ENCODE measurements at regions not wholly inside any gene's neighbourhood (a gene's known extent, or its start where the extent isn't known, plus 50 kb on each side); places are given as distances from the start of the nearest gene placed in this dataset.

- no peaks in the 10 kb centered on the region for H3K27me3 ChIP-seq
- WGBS, 2 donors, result 73 to 91% methylated on average over 2 of the region's 2 CpGs
- H3K4me1 ChIP-seq, result peaks cover 0 to 2% (median 2%) of the 10 kb centered on the region in 4 donors
- no peak for TF ChIP-seq POLR2A (IDR thresholded peaks at IDR 0.05)
- TF ChIP-seq POLR2AphosphoS5 (IDR thresholded peaks at IDR 0.05), result no peak
- no peak for TF ChIP-seq EP300 (IDR thresholded peaks at IDR 0.05)
- no peak for TF ChIP-seq CTCF (IDR thresholded peaks at IDR 0.05)
- no peaks in the 10 kb centered on the region for H3K36me3 ChIP-seq
- DNase-seq, result no peak
- H3K9me3 ChIP-seq, result no peaks in the 10 kb centered on the region
- no peak overlapping the region for H3K27ac ChIP-seq
- H3K4me3 ChIP-seq, result no peak overlapping the region
- intact Hi-C loops (cut with DNase I), result no loop called here
Observed at GRCh38 chr2:136358576-136358975, 240.6 kb upstream of the CXCR4 start.

- Histone ChIP-seq H3K4me3 (no peak overlapping the region), H3K27ac (no peak overlapping the region), H3K9me3 (no peaks in the 10 kb centered on the region), H3K27me3 (no peaks in the 10 kb centered on the region), H3K4me1 (no peaks in the 10 kb centered on the region), H3K36me3 (no peaks in the 10 kb centered on the region)
- intact Hi-C loops (cut with DNase I), result no loop called here
- 41 to 73% methylated on average over 1 of the region's 1 CpG for WGBS, 2 donors
- DNase-seq, result no peak
- TF ChIP-seq EP300 (IDR thresholded peaks at IDR 0.05) (no peak), CTCF (IDR thresholded peaks at IDR 0.05) (no peak), POLR2A (IDR thresholded peaks at IDR 0.05) (no peak), POLR2AphosphoS5 (IDR thresholded peaks at IDR 0.05) (no peak)
Observed at GRCh38 chr2:136357007-136357380, 239.0 kb upstream of the CXCR4 start.

GRCh38 chr2:136356125-136357006 lies 238.4 kb upstream of the CXCR4 start:
- Histone ChIP-seq H3K4me1 (no peaks in the 10 kb centered on the region), H3K27ac (no peak overlapping the region), H3K4me3 (no peak overlapping the region), H3K36me3 (no peaks in the 10 kb centered on the region), H3K9me3 (no peaks in the 10 kb centered on the region), H3K27me3 (no peaks in the 10 kb centered on the region)
- no peak for TF ChIP-seq POLR2A (IDR thresholded peaks at IDR 0.05)
- no peak for TF ChIP-seq EP300 (IDR thresholded peaks at IDR 0.05)
- TF ChIP-seq POLR2AphosphoS5 (IDR thresholded peaks at IDR 0.05), result no peak
- TF ChIP-seq CTCF (IDR thresholded peaks at IDR 0.05), result no peak
- DNase-seq, result no peak
- 76 to 86% methylated on average over 10 of the region's 10 CpGs for WGBS, 2 donors
- intact Hi-C loops (cut with DNase I), result no loop called here

GRCh38 chr2:136351684-136352083 lies 233.7 kb upstream of the CXCR4 start:
- no peak for TF ChIP-seq CTCF (IDR thresholded peaks at IDR 0.05)
- no peak overlapping the region for H3K27ac ChIP-seq
- 77 to 90% methylated on average over 4 of the region's 4 CpGs for WGBS, 2 donors

GRCh38 chr2:136347981-136348380 lies 230.0 kb upstream of the CXCR4 start:
- WGBS, 2 donors, result 45 to 95% methylated on average over 2 of the region's 2 CpGs
- Histone ChIP-seq H3K9me3 (no peaks in the 10 kb centered on the region), H3K27ac (no peak overlapping the region), H3K36me3 (no peaks in the 10 kb centered on the region), H3K4me3 (no peak overlapping the region), H3K27me3 (no peaks in the 10 kb centered on the region), H3K4me1 (no peaks in the 10 kb centered on the region)
- no peak for DNase-seq
- no peak for TF ChIP-seq EP300 (IDR thresholded peaks at IDR 0.05)
- no peak for TF ChIP-seq CTCF (IDR thresholded peaks at IDR 0.05)
- TF ChIP-seq POLR2A (IDR thresholded peaks at IDR 0.05), result no peak
- no peak for TF ChIP-seq POLR2AphosphoS5 (IDR thresholded peaks at IDR 0.05)
- intact Hi-C loops (cut with DNase I), result no loop called here

More at GRCh38 chr2:136351684-136352083, 233.7 kb upstream of the CXCR4 start:
- Histone ChIP-seq H3K9me3 (no peaks in the 10 kb centered on the region), H3K27me3 (no peaks in the 10 kb centered on the region), H3K36me3 (no peaks in the 10 kb centered on the region), H3K4me3 (no peak overlapping the region), H3K4me1 (no peaks in the 10 kb centered on the region)
- no peak for DNase-seq
- intact Hi-C loops (cut with DNase I), result no loop called here
